ENCODE measurements at regions not wholly inside any gene's neighbourhood (a gene's known extent, or its start where the extent isn't known, plus 50 kb on each side); places are given as distances from the start of the nearest gene placed in this dataset.

DNA sequence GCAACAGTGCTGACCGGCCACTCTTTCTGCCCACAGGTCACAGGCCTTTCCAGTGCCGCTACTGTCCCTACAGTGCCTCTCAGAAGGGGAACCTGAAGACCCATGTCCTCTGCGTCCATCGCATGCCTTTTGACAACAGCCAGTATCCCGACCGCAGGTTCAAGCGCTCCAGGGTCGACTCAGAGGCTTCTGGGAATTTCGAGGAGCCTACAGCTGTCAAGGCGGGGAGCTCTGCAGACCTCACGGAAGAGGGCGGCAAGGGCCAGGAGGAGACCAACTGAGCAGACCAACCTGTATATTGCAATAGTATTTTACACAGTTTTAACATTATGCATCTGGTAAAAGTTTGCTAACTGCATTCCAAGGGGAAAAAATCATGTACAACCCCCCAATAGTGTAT is 338.5 kb downstream of the ZNF536 start:
- no peak for TF ChIP-seq POLR2A (IDR thresholded peaks at IDR 0.05)
- TF ChIP-seq, protein P1, sequence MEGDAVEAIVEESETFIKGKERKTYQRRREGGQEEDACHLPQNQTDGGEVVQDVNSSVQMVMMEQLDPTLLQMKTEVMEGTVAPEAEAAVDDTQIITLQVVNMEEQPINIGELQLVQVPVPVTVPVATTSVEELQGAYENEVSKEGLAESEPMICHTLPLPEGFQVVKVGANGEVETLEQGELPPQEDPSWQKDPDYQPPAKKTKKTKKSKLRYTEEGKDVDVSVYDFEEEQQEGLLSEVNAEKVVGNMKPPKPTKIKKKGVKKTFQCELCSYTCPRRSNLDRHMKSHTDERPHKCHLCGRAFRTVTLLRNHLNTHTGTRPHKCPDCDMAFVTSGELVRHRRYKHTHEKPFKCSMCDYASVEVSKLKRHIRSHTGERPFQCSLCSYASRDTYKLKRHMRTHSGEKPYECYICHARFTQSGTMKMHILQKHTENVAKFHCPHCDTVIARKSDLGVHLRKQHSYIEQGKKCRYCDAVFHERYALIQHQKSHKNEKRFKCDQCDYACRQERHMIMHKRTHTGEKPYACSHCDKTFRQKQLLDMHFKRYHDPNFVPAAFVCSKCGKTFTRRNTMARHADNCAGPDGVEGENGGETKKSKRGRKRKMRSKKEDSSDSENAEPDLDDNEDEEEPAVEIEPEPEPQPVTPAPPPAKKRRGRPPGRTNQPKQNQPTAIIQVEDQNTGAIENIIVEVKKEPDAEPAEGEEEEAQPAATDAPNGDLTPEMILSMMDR (IDR thresholded peaks at IDR 0.05), result no peak

All from tibial nerve (tissue), 3 donors.